H1 (cell line): ENCODE measurements at regions not wholly inside any gene's neighbourhood (a gene's known extent, or its start where the extent isn't known, plus 50 kb on each side); places are given as distances from the start of the nearest gene placed in this dataset.

Source experiments
- CTCF ChIA-PET: fragments of 300-600 bp; sonication (Branson Sonifier 250); formaldehyde crosslinking; loops from one replicate; lab custom pipeline; 2021; ENCODE audit not compliant: partially characterized antibody; lab: Charles Lee
- POLR2A ChIA-PET: fragments of 300-600 bp; sonication (Branson Sonifier 250); formaldehyde crosslinking; loops from one replicate; lab custom pipeline; 2021; ENCODE audit warnings: inconsistent platforms; ENCODE audit not compliant: partially characterized antibody; lab: Charles Lee
- DNase-seq, 2 experiments: peaks; one replicate each; pipeline versions ENCODE4 v3.0.0 to v3.0.0-alpha.2; 2010 to 2022; ENCODE audit warnings: low spot score in 2 of 2, low read depth in 1 of 2, mixed read lengths in 1 of 2
- FAIRE-seq: peaks from 2 replicates; lab custom pipeline; 2011; peaks lifted over from hg19 to GRCh38; lab: Jason Lieb, UNC
- H2AFZ ChIP-seq: 2 replicates; pipeline ENCODE4 v1.8.1; 2012; ENCODE audit warnings: low read length, inconsistent platforms
- H2AK5ac ChIP-seq: 2 replicates; pipeline ENCODE4 v1.6.1; 2013; ENCODE audit warnings: low read depth, low read length
- H2BK120ac ChIP-seq: replicated peaks from 2 replicates; pipeline ENCODE3; 2013; ENCODE audit warnings: low read depth, low read length, inconsistent platforms
- H2BK12ac ChIP-seq: 2 replicates; pipeline ENCODE4 v1.6.1; 2013; ENCODE audit warnings: low read depth, low read length
- H2BK15ac ChIP-seq: 2 replicates; pipeline ENCODE4 v1.6.1; 2013; ENCODE audit warnings: low read length
- H2BK20ac ChIP-seq: 2 replicates; pipeline ENCODE4 v1.6.1; 2013; ENCODE audit warnings: low read length
- H2BK5ac ChIP-seq: 2 replicates; pipeline ENCODE4 v1.6.1; 2013; ENCODE audit warnings: low read depth, low read length
- H3K14ac ChIP-seq: 2 replicates; pipeline ENCODE4 v1.6.1; 2013; ENCODE audit warnings: inconsistent platforms; ENCODE audit not compliant: insufficient read length
- H3K18ac ChIP-seq: 2 replicates; pipeline ENCODE4 v1.6.1; 2013; ENCODE audit warnings: low read length; ENCODE audit errors: extremely low read depth
- H3K23ac ChIP-seq: 2 replicates; pipeline ENCODE4 v1.6.1; 2013; ENCODE audit warnings: inconsistent platforms; ENCODE audit not compliant: insufficient read length
- H3K23me2 ChIP-seq: 2 replicates; pipeline ENCODE4 v1.6.1; 2013; ENCODE audit warnings: low read depth, low read length
- H3K27ac ChIP-seq: 2 replicates; pipeline ENCODE4 v1.6.1; 2011; ENCODE audit warnings: low read depth, low read length, inconsistent platforms
- H3K27me3 ChIP-seq, 4 experiments: replicated peaks in 1 of 4; 1 replicate in 1 of 4; 2 replicates in 3 of 4; pipeline versions ENCODE4 v1.6.1 to v1.8.1; 2011 to 2013; ENCODE audit warnings: low read length in 3 of 4, mild to moderate bottlenecking in 3 of 4, inconsistent platforms in 2 of 4, mixed read lengths in 2 of 4, moderate library complexity in 1 of 4; ENCODE audit not compliant: control insufficient read depth in 3 of 4, insufficient read depth in 3 of 4; ENCODE audit errors: extremely low read depth in 1 of 4
- H3K36me3 ChIP-seq, 4 experiments: 2 replicates each; pipeline versions ENCODE4 v1.6.1 to v1.8.1; 2011 to 2013; ENCODE audit warnings: mild to moderate bottlenecking in 4 of 4, low read length in 3 of 4, moderate library complexity in 2 of 4, control low read depth in 1 of 4, inconsistent platforms in 1 of 4; ENCODE audit not compliant: insufficient read depth in 4 of 4, control insufficient read depth in 2 of 4
- H3K4ac ChIP-seq: replicated peaks from 2 replicates; pipeline ENCODE3; 2013; ENCODE audit warnings: low read length, low read depth, mixed read lengths, inconsistent platforms; ENCODE audit not compliant: insufficient read length
- H3K4me1 ChIP-seq, 4 experiments: replicated peaks in 1 of 4; 1 replicate in 1 of 4; 2 replicates in 3 of 4; pipeline versions ENCODE4 v1.6.1 to v1.8.1; 2011 to 2013; ENCODE audit warnings: low read length in 3 of 4, inconsistent platforms in 2 of 4, mixed read lengths in 1 of 4; ENCODE audit not compliant: insufficient read depth in 4 of 4, control insufficient read depth in 3 of 4
- H3K4me2 ChIP-seq, 2 experiments: 2 replicates each; pipeline versions ENCODE4 v1.6.1 to v1.8.1; 2011 to 2013; ENCODE audit warnings: low read depth in 2 of 2, low read length in 2 of 2, control low read depth in 1 of 2, inconsistent platforms in 1 of 2, mild to moderate bottlenecking in 1 of 2; ENCODE audit not compliant: insufficient read depth in 1 of 2
- H3K4me3 ChIP-seq, 4 experiments: fragments of 200-600, 300-600 bp in 1 of 4; sonication (generic), shearing (Covaris generic), sonication (Bioruptor Twin) in 1 of 4; 2 replicates each; pipeline versions ENCODE4 v1.5.1 to v1.8.1; 2011 to 2016; ENCODE audit warnings: low read length in 4 of 4, low read depth in 3 of 4, control low read depth in 2 of 4, inconsistent platforms in 2 of 4, mild to moderate bottlenecking in 2 of 4, mixed read lengths in 1 of 4, moderate library complexity in 1 of 4; ENCODE audit not compliant: insufficient read depth in 2 of 4; ENCODE audit errors: extremely low read depth in 1 of 4
- H3K56ac ChIP-seq: replicated peaks from 2 replicates; pipeline ENCODE3; 2013; ENCODE audit warnings: low read depth, mild to moderate bottlenecking, mixed read lengths, low read length, inconsistent platforms; ENCODE audit not compliant: insufficient read length
- H3K79me1 ChIP-seq: 2 replicates; pipeline ENCODE4 v1.6.1; 2013; ENCODE audit warnings: low read depth, low read length, control low read depth
- H3K79me2 ChIP-seq, 2 experiments: 2 replicates each; pipeline versions ENCODE4 v1.6.1 to v1.8.1; 2012 to 2013; ENCODE audit warnings: low read length in 2 of 2, mild to moderate bottlenecking in 2 of 2, inconsistent platforms in 1 of 2; ENCODE audit not compliant: insufficient read depth in 2 of 2, control insufficient read depth in 1 of 2
- H3K9ac ChIP-seq, 4 experiments: replicated peaks in 1 of 4; 1 replicate in 1 of 4; 2 replicates in 3 of 4; pipeline versions ENCODE4 v1.6.1 to v1.8.1; 2011 to 2013; ENCODE audit warnings: low read depth in 3 of 4, low read length in 3 of 4, control low read depth in 2 of 4, mild to moderate bottlenecking in 2 of 4, moderate library complexity in 2 of 4, inconsistent platforms in 1 of 4; ENCODE audit errors: extremely low read depth in 1 of 4
- H3K9me3 ChIP-seq, 2 experiments: 2 replicates each; pipeline versions ENCODE4 v1.6.1 to v1.8.1; 2012 to 2013; ENCODE audit warnings: mild to moderate bottlenecking in 2 of 2, moderate library complexity in 2 of 2, control low read depth in 1 of 2, inconsistent platforms in 1 of 2, low read depth in 1 of 2, low read length in 1 of 2, mixed read lengths in 1 of 2; ENCODE audit not compliant: insufficient read depth in 2 of 2
- H4K20me1 ChIP-seq, 2 experiments: replicated peaks in 1 of 2; 2 replicates each; pipeline versions ENCODE3 to v1.8.1; 2011 to 2013; ENCODE audit warnings: inconsistent platforms in 2 of 2, low read length in 2 of 2, mild to moderate bottlenecking in 1 of 2; ENCODE audit not compliant: insufficient read depth in 2 of 2, control insufficient read depth in 1 of 2
- H4K5ac ChIP-seq: 2 replicates; pipeline ENCODE4 v1.6.1; 2013; ENCODE audit warnings: low read length, low read depth, mixed read lengths, inconsistent platforms; ENCODE audit not compliant: insufficient read length
- H4K8ac ChIP-seq: 2 replicates; pipeline ENCODE4 v1.8.0; 2013; ENCODE audit warnings: mild to moderate bottlenecking, moderate library complexity, low read length, inconsistent platforms; ENCODE audit not compliant: insufficient read depth; ENCODE audit errors: extremely low read depth
- H4K91ac ChIP-seq: replicated peaks from 2 replicates; pipeline ENCODE3; 2013; ENCODE audit warnings: low read length, mixed read lengths, inconsistent platforms; ENCODE audit not compliant: insufficient read length
- FOSL1 ChIP-seq: IDR thresholded peaks from 2 replicates; pipeline ENCODE4 v1.6.1; 2011; ENCODE audit warnings: mild to moderate bottlenecking, low read depth, low read length, moderate library complexity; ENCODE audit not compliant: insufficient read depth
- HDAC6 ChIP-seq: IDR thresholded peaks from one replicate; pipeline ENCODE4 v1.7.1; 2012; ENCODE audit warnings: low read depth, mild to moderate bottlenecking, inconsistent platforms, low read length, moderate library complexity
- POLR2AphosphoS5 ChIP-seq: IDR thresholded peaks from 2 replicates; pipeline ENCODE4 v1.6.1; 2011; ENCODE audit warnings: low read depth, low read length
- SIN3A ChIP-seq, 2 experiments: IDR thresholded peaks in 1 of 2; conservative IDR thresholded peaks in 1 of 2; 2 replicates each; pipeline ENCODE4 v1.6.1; 2011 to 2012; ENCODE audit warnings: low read length in 2 of 2, improper control_type of control experiment in 1 of 2, low read depth in 1 of 2, mild to moderate bottlenecking in 1 of 2
- SRF ChIP-seq: IDR thresholded peaks from 2 replicates; pipeline ENCODE4 v1.6.1; 2011; ENCODE audit warnings: mild to moderate bottlenecking, low read depth, low read length, moderate library complexity
- SUZ12 ChIP-seq: fragments of 200-600 bp; sonication (generic); IDR thresholded peaks from 2 replicates; pipeline ENCODE4 v1.6.1; 2012; ENCODE audit warnings: mild to moderate bottlenecking, inconsistent platforms, low read length, moderate library complexity, mixed read lengths
- WGBS, 2 experiments: shearing (Covaris generic) in 1 of 2; methylation state at CpG; one replicate each; pipeline versions ENCODE4 v1.1.6 to v1.1.7; 2013 to 2015; ENCODE audit warnings: low lambda C conversion rate in 2 of 2, mixed read lengths in 2 of 2, inconsistent platforms in 1 of 2, low coverage in 1 of 2, missing lambda C conversion rate in 1 of 2; ENCODE audit not compliant: insufficient replicate concordance in 2 of 2, insufficient coverage in 1 of 2, insufficient read length in 1 of 2; ENCODE audit errors: extremely low coverage in 1 of 2, missing lambda C conversion rate in 1 of 2; 5-methylcytosine and 5-hydroxymethylcytosine counted together
- TF ChIP-seq, protein P1 (sequence below): IDR thresholded peaks from 2 replicates; pipeline ENCODE4 v1.6.1; 2012; ENCODE audit warnings: low read length, inconsistent platforms

GRCh38 chr10:52889611-52890010, 117.0 kb upstream of the MBL2 start:
- H3K27me3 ChIP-seq = no peaks in the 10 kb centered on the region
- H3K27ac ChIP-seq = no peak overlapping the region
- H3K23ac ChIP-seq = no peak overlapping the region
- 0 out of 2 replicates have a peak overlapping the region, but pooled peaks have one; percentile 34 for H2BK15ac ChIP-seq
- no peaks in the 10 kb centered on the region for H3K23me2 ChIP-seq
- H3K79me2 ChIP-seq = no peaks in the 10 kb centered on the region
- H4K20me1 ChIP-seq = no peaks in the 10 kb centered on the region
- H4K91ac ChIP-seq = no peak overlapping the region
- no peak overlapping the region for H3K4ac ChIP-seq
- no peak overlapping the region for H2BK120ac ChIP-seq
- FAIRE-seq (no peak), DNase-seq (no peak)
- no peak overlapping the region for H3K4me2 ChIP-seq
- no peak overlapping the region for H2AK5ac ChIP-seq
- no peak overlapping the region for H3K9ac ChIP-seq
- no peaks in the 10 kb centered on the region for H3K79me1 ChIP-seq
- H3K36me3 ChIP-seq = no peaks in the 10 kb centered on the region; a peak in 1 of 8 replicates
- ChIA-PET POLR2A (no interaction called here), CTCF (interaction anchor here (0.8 to 8.7 kb wide), 4 partner anchors 11 to 61 kb away, joined by 3 to 79 read pairs (median 4); no protein-coding TSS in a partner anchor)
- H3K4me3 ChIP-seq = no peak overlapping the region
- TF ChIP-seq SUZ12 (no peak), POLR2AphosphoS5 (no peak), SIN3A (conservative IDR thresholded peaks at IDR 0.05 in 1 of 2, IDR thresholded peaks at IDR 0.05 in 1 of 2; ENCODE audit: low read depth in 1 of 2, low read length in 2 of 2) (no peak), SRF (no peak), FOSL1 (no peak), HDAC6 (no peak)
- TF ChIP-seq, protein P1, sequence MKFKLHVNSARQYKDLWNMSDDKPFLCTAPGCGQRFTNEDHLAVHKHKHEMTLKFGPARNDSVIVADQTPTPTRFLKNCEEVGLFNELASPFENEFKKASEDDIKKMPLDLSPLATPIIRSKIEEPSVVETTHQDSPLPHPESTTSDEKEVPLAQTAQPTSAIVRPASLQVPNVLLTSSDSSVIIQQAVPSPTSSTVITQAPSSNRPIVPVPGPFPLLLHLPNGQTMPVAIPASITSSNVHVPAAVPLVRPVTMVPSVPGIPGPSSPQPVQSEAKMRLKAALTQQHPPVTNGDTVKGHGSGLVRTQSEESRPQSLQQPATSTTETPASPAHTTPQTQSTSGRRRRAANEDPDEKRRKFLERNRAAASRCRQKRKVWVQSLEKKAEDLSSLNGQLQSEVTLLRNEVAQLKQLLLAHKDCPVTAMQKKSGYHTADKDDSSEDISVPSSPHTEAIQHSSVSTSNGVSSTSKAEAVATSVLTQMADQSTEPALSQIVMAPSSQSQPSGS = no peak
- H3K9me3 ChIP-seq = peaks cover 0 to 3% of the 10 kb centered on the region in 2 experiments; a peak in 1 of 4 replicates
- H3K56ac ChIP-seq = no peak overlapping the region
- H4K8ac ChIP-seq = no peak overlapping the region
- peak overlapping the region; percentile 28; the same call in 1 of the 2 replicates for H2BK20ac ChIP-seq
- H3K4me1 ChIP-seq = no peaks in the 10 kb centered on the region
- peak overlapping the region; percentile 71; the same call in 1 of the 2 replicates for H2BK12ac ChIP-seq
- WGBS, 2 experiments = 94% methylated on average over 12 of the region's 12 CpGs; no CpG with 5 or more reads in 1 of the 2 experiments
- no peak overlapping the region for H4K5ac ChIP-seq
- H2AFZ ChIP-seq = no peak overlapping the region
- peak overlapping the region; percentile 49; the same call in 1 of the 2 replicates for H2BK5ac ChIP-seq
- H3K14ac ChIP-seq = no peak overlapping the region
- no peak overlapping the region for H3K18ac ChIP-seq
